Gastrocnemius medialis (tissue), 4 donors: ENCODE measurements at regions not wholly inside any gene's neighbourhood (a gene's known extent, or its start where the extent isn't known, plus 50 kb on each side); places are given as distances from the start of the nearest gene placed in this dataset.

Source experiments
- POLR2A ChIP-seq, 2 donors: fragments of 450-650 bp; IDR thresholded peaks; one replicate each; pipeline ENCODE4 v1.6.1; 2017; ENCODE audit warnings: antibody characterized with exemption in 2 of 2, mild to moderate bottlenecking in 2 of 2, moderate library complexity in 2 of 2
- TF ChIP-seq, protein P1 (sequence below), 5 experiments: fragments of 450-650 bp in 3 of 5; fragments of 200-600 bp in 2 of 5; sonication (generic) in 2 of 5; IDR thresholded peaks in 4 of 5; conservative IDR thresholded peaks in 1 of 5; 1 replicate in 4 of 5; 2 replicates in 1 of 5; pipeline ENCODE4 v1.5.1; 2016 to 2019; ENCODE audit warnings: antibody characterized with exemption in 5 of 5, mild to moderate bottlenecking in 3 of 5, moderate library complexity in 3 of 5

DNA sequence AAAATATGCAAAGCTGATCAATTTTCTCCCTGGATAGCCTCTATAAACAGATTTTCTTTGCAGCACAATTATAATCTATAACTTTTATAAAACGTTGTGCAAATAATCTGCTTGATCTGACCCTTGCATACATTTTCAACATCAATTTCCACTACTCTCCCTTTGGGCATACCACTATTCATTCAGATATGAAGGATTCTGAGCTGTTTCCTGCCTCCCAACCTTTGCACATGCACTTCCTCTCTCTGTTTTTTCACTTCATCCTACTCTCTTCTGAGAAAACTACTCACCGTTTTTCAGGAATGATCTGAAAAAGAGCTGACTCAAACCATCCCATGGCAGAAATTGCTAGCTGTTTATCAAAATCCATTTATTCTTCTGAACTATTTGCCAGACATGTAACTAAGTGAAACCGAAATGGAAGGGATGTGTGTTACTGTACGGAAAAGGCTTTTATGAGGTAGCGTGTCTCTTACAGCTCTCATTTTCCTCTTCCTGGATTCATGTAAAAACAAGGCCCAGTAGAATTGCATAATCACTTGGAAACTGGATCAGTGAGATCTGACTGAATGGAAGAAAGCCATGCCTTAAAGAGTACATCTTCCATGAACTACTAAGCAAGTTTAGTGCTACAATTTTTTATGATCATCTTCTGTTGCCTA is 1447.3 kb upstream of the MIR17HG start:
- no peak for TF ChIP-seq POLR2A (IDR thresholded peaks at IDR 0.05)
- TF ChIP-seq, protein P1, sequence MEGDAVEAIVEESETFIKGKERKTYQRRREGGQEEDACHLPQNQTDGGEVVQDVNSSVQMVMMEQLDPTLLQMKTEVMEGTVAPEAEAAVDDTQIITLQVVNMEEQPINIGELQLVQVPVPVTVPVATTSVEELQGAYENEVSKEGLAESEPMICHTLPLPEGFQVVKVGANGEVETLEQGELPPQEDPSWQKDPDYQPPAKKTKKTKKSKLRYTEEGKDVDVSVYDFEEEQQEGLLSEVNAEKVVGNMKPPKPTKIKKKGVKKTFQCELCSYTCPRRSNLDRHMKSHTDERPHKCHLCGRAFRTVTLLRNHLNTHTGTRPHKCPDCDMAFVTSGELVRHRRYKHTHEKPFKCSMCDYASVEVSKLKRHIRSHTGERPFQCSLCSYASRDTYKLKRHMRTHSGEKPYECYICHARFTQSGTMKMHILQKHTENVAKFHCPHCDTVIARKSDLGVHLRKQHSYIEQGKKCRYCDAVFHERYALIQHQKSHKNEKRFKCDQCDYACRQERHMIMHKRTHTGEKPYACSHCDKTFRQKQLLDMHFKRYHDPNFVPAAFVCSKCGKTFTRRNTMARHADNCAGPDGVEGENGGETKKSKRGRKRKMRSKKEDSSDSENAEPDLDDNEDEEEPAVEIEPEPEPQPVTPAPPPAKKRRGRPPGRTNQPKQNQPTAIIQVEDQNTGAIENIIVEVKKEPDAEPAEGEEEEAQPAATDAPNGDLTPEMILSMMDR (IDR thresholded peaks at IDR 0.05 in 4 of 5, conservative IDR thresholded peaks at IDR 0.05 in 1 of 5), result no peak
